Motor neuron (in vitro differentiated cells): ENCODE measurements at regions not wholly inside any gene's neighbourhood (a gene's known extent, or its start where the extent isn't known, plus 50 kb on each side); places are given as distances from the start of the nearest gene placed in this dataset.
A peak's percentile ranks its signal among the peaks of the same experiment; 100 is the strongest.

Experiments
- ATAC-seq, 8 experiments: fragments of 200-7000 bp; cut with Tn5 transposase; replicated peaks in 6 of 8; 2 replicates each; pipeline ENCODE4 v1.8.0; 2021; ENCODE audit warnings: mild to moderate bottlenecking in 8 of 8, moderate library complexity in 8 of 8
- H3K27ac ChIP-seq, 2 donors: fragments of 250-450 bp; sonication (Bioruptor Pico); 2 replicates each; pipeline ENCODE4 v1.9.0; 2021; ENCODE audit warnings: antibody characterized with exemption in 2 of 2, mild to moderate bottlenecking in 2 of 2, moderate library complexity in 1 of 2
- H3K4me1 ChIP-seq, 2 donors: fragments of 250-450 bp; sonication (Bioruptor Pico); replicated peaks in 1 of 2; 2 replicates each; pipeline ENCODE4 v1.6.1; 2021; ENCODE audit warnings: antibody characterized with exemption in 2 of 2, mild to moderate bottlenecking in 2 of 2, moderate library complexity in 1 of 2
- H3K4me3 ChIP-seq, 5 donors: fragments of 250-450 bp; sonication (Bioruptor Pico); 2 replicates each; pipeline ENCODE4 v1.9.0; 2021; ENCODE audit warnings: antibody characterized with exemption in 5 of 5, mild to moderate bottlenecking in 5 of 5, moderate library complexity in 4 of 5
- WGBS, 10 experiments: fragments of 450-650 bp; shearing (Covaris generic); methylation state at CpG; one replicate each; pipeline ENCODE4 v1.0.0; 2022; 5-methylcytosine and 5-hydroxymethylcytosine counted together
- in situ Hi-C, 9 experiments: fragments of 400-800 bp; cut with MboI; loops; one replicate each; pipeline ENCODE4 v1.15.0; 2021; ENCODE audit warnings: low sequenced_read_pairs in 9 of 9, low pct_unique_long_range_greater_than_20kb in 2 of 9; ENCODE audit not compliant: unreplicated experiment in 9 of 9

DNA sequence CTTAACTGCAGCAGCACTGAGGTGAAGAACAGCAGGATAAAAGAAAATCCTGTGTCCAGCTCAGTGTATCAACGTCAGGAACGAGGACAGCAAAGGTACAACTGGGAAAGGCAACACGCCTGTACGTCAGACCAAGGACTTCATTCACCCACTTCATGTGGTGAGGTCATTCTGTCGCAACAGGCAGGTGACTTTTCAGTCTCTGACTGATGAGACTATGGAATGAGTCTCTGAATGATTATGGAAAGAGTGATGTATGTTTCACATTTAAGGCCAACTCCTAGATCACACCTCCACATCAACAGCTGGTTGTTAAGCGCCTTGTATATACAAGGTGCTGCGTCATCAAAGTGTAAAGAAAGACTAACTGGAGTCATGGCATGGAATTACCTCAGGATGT, 297.6 kb upstream of the SP8 start:
- Histone ChIP-seq H3K27ac (no peak overlapping the region), H3K4me1 (peaks cover 0 to 3% of the 10 kb centered on the region in 2 donors), H3K4me3 (no peak overlapping the region)
- in situ Hi-C loops: no loop called here
- ATAC-seq: no peak
- WGBS, 10 experiments: 13 to 100% (median 94%) methylated on average over 2 to 6 of the region's 7 CpGs; no CpG with 5 or more reads in 2 of the 10 experiments

DNA sequence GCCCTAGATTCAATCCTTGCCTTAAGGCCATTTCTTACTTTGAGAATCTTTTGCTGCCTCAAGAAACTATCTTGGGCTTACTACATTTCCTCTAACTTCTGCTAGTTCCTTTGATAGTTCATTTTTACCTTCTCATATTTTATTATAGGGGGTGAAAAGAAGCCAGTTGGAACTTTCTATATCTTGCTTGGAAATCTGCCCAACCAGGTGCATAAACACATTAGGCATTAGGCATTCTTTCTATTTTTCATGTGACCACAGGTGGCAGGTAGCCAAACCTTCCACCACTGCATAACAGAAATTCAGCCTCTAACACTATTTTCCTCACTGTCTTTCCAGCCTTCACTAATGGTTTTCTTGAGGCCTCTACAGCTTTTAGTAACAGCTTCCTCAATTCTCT, 300.0 kb upstream of the SP8 start:
- no peak for ATAC-seq
- H3K4me1 ChIP-seq: peaks cover 0 to under 1% of the 10 kb centered on the region in 2 donors
- no peak overlapping the region for H3K27ac ChIP-seq
- in situ Hi-C loops: no loop called here
- no peak overlapping the region for H3K4me3 ChIP-seq

DNA sequence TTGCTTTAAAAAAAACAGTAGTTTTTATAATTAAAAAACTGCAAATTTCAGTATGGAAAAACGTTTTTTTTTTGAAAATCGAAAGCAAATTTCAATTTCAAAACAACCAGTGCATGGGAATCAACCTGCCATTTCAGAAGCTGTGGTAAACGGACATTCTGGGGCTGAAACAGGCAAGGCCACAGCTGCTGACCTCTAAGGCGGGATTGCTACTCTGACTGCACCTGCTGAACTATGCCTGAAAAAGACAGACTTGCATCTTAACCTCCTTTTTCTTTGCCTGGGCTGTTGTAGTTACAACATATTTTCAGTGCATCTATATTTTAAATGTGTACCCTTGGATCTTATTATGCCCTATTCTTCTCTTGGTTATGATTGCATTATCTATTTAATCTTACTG, 303.0 kb upstream of the SP8 start:
- Histone ChIP-seq H3K4me3 (no peak overlapping the region), H3K4me1 (peaks cover 1 to 3% of the 10 kb centered on the region in 2 donors), H3K27ac (no peak overlapping the region)
- in situ Hi-C loops: no loop called here
- 0 to 61% (median 17%) methylated on average over 1 to 4 of the region's 4 CpGs; no CpG with 5 or more reads in 1 of the 10 experiments for WGBS, 10 experiments
- ATAC-seq: no peak

- 11 to 100% (median 85%) methylated on average over 4 to 9 of the region's 9 CpGs for WGBS, 10 experiments
Measured at GRCh38 chr7:21092766-21093702, 306.3 kb upstream of the SP8 start.

GRCh38 chr7:21094589-21094988, 307.9 kb upstream of the SP8 start:
- no peak overlapping the region for H3K4me3 ChIP-seq
- in situ Hi-C loops: no loop called here
- no peak overlapping the region for H3K27ac ChIP-seq
- peaks cover 5 to 7% of the 10 kb centered on the region in 2 donors for H3K4me1 ChIP-seq
- ATAC-seq: peak in 5 of 8 experiments; percentile 39 to 89 (median 84)

More at GRCh38 chr7:21092766-21093702, 306.3 kb upstream of the SP8 start:
- no peak overlapping the region for H3K4me3 ChIP-seq
- H3K27ac ChIP-seq: no peak overlapping the region
- no peak for ATAC-seq
- H3K4me1 ChIP-seq: peaks cover 5 to 7% of the 10 kb centered on the region in 2 donors
- in situ Hi-C loops: no loop called here

GRCh38 chr7:21099432-21099831, 312.7 kb upstream of the SP8 start:
- Histone ChIP-seq H3K4me1 (peaks cover 5% of the 10 kb centered on the region in 2 donors), H3K27ac (no peak overlapping the region), H3K4me3 (no peak overlapping the region)
- in situ Hi-C loops: no loop called here
- WGBS, 10 experiments: 0 to 100% (median 100%) methylated on average over 1 of the region's 1 CpG; no CpG with 5 or more reads in 4 of the 10 experiments
- ATAC-seq: no peak

- H3K27ac ChIP-seq: no peak overlapping the region
- ATAC-seq: no peak
- H3K4me3 ChIP-seq: no peak overlapping the region
- in situ Hi-C loops: no loop called here
- H3K4me1 ChIP-seq: peaks cover under 1% of the 10 kb centered on the region in 2 donors
Measured at GRCh38 chr7:21099955-21100354, 313.3 kb upstream of the SP8 start.

DNA sequence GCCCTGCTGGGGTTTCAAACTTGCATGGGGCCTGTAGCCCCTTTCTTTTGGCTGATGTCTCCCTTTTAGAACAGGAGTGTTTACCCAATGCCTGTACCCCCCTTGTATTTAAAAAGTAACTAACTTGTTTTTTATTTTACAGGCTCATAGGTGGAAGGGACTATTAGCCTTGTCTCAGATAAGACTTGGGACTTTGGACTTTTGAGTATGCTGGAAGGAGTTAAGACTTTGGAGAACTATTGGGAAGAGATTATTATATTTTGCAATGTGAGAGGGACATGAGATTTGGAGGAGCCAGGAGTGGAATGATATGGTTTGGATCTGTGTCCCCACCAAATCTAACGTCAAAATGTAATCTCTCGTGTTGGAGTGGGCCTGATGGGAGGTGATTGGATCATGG, 314.9 kb upstream of the SP8 start:
- WGBS, 10 experiments: 18 to 100% (median 83%) methylated on average over 1 to 2 of the region's 2 CpGs; no CpG with 5 or more reads in 4 of the 10 experiments
- no peak for ATAC-seq
- in situ Hi-C loops: no loop called here

DNA sequence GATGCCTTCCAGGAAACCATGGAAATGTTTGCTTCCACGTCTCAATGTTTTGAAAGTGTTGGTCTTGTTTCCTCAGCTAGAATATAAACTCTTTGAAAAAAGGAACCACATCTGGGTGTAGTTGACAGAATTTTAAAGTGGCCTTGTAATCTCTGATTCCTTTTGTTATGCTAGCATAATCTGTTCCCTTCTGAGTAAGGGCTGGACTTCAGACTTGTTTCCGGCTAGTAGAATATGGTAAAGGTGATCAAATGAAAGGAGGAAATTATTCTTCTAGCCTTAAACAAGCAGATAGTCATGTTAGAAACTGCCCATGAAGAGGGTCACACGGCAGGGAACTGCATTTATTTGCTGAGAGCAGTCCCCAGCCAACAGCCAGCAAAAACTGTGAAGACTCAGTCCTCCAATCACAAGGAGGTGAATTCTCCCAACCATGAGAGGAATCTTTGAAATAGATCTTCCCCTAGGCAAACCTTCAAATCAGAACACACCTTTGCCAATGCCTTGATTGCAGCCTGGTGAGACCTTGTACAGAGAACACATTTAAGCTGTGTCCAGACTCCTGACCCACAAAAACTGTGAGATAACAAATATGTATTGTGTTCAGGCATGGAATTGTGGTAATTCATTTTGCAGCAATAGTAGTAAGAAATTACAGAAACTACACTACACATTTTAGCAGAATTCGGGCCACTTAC, 316.9 kb upstream of the SP8 start:
- in situ Hi-C loops: no loop called here
- peaks cover 0 to under 1% of the 10 kb centered on the region in 2 donors for H3K4me1 ChIP-seq
- 0 to 100% (median 69%) methylated on average over 2 to 4 of the region's 4 CpGs for WGBS, 10 experiments
- no peak overlapping the region for H3K4me3 ChIP-seq
- ATAC-seq: no peak
- no peak overlapping the region for H3K27ac ChIP-seq

More for the DNA sequence above, 314.9 kb upstream of the SP8 start:
- Histone ChIP-seq H3K4me3 (no peak overlapping the region), H3K27ac (no peak overlapping the region), H3K4me1 (no peaks in the 10 kb centered on the region)

GRCh38 chr7:21104124-21104500, 317.4 kb upstream of the SP8 start:
- ATAC-seq: no peak
- WGBS, 10 experiments: 0 to 100% (median 70%) methylated on average over 1 to 3 of the region's 4 CpGs; no CpG with 5 or more reads in 2 of the 10 experiments
- no peak overlapping the region for H3K27ac ChIP-seq
- peaks cover 0 to 3% of the 10 kb centered on the region in 2 donors for H3K4me1 ChIP-seq
- H3K4me3 ChIP-seq: no peak overlapping the region
- in situ Hi-C loops: no loop called here

- H3K27ac ChIP-seq: no peak overlapping the region
- ATAC-seq: no peak
- in situ Hi-C loops: no loop called here
- 0 to 86% (median 57%) methylated on average over 1 to 3 of the region's 4 CpGs; no CpG with 5 or more reads in 3 of the 10 experiments for WGBS, 10 experiments
- no peak overlapping the region for H3K4me3 ChIP-seq
- peaks cover 0 to 3% of the 10 kb centered on the region in 2 donors for H3K4me1 ChIP-seq
Measured at GRCh38 chr7:21106296-21106732, 319.6 kb upstream of the SP8 start.

GRCh38 chr7:21107101-21107500, 320.4 kb upstream of the SP8 start:
- Histone ChIP-seq H3K27ac (no peak overlapping the region), H3K4me1 (peaks cover 0 to 3% of the 10 kb centered on the region in 2 donors), H3K4me3 (no peak overlapping the region)
- no peak for ATAC-seq
- in situ Hi-C loops: no loop called here
- WGBS, 10 experiments: 0 to 100% (median 80%) methylated on average over 1 to 4 of the region's 4 CpGs; no CpG with 5 or more reads in 2 of the 10 experiments

DNA sequence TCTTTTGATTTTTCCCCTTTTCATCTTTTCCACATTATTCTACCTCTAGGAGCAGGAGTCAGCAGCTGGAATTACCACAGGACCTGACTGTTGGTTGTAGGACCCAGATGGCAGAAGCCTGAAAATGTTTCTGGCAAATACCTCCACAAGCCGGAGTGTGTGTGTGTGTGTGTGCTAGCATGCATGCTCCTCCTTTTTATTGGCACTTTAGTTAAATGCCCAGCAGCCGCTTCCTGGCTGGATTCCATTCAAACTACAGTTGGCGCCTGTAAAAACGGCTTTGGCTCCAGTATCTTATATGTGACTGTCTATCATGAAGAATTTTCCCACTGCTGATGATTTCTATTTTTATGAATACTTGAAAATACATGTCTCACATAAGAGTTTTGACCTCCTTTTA, 319.7 kb upstream of the SP4 start:
- Histone ChIP-seq H3K4me3 (no peak overlapping the region), H3K27ac (no peak overlapping the region), H3K4me1 (peaks cover 0 to 3% of the 10 kb centered on the region in 2 donors)
- ATAC-seq: peak in 1 of 8 experiments; percentile 27
- in situ Hi-C loops: no loop called here
- 0 to 92% (median 46%) methylated on average over 1 to 4 of the region's 4 CpGs; no CpG with 5 or more reads in 2 of the 10 experiments for WGBS, 10 experiments
